HuH-7.5 (cell line): ENCODE measurements at regions not wholly inside any gene's neighbourhood (a gene's known extent, or its start where the extent isn't known, plus 50 kb on each side); places are given as distances from the start of the nearest gene placed in this dataset.
"Not testable (repeated sequence)": the region's sequence is repeated elsewhere in the genome, so short reads cannot be mapped to it uniquely, and the experiment has no call there.

Experiments used
- DNase-seq: peaks from one replicate; pipeline ENCODE4 v3.0.0; 2011; ENCODE audit warnings: low spot score

- DNase-seq: no peak
Measured at GRCh38 chr20:40893610-40894236, 134.9 kb upstream of the TOP1 start.

- no peak for DNase-seq
Measured at GRCh38 chr20:40894237-40894630, 134.4 kb upstream of the TOP1 start.

GRCh38 chr20:40895182-40895581 is 133.4 kb upstream of the TOP1 start:
- no peak for DNase-seq

GRCh38 chr20:40896814-40897700 is 131.6 kb upstream of the TOP1 start:
- DNase-seq: no peak

- DNase-seq: no peak
Measured at GRCh38 chr20:40899344-40899743, 129.3 kb upstream of the TOP1 start.

- DNase-seq: no peak
Measured at GRCh38 chr20:40900666-40901215, 127.9 kb upstream of the TOP1 start.

GRCh38 chr20:40902661-40903060 is 126.0 kb upstream of the TOP1 start:
- DNase-seq: no peak

- no peak for DNase-seq
Measured at GRCh38 chr20:40908309-40908708, 120.3 kb upstream of the TOP1 start.

- not testable (repeated sequence) for DNase-seq
Measured at GRCh38 chr20:40909489-40909888, 119.1 kb upstream of the TOP1 start.

GRCh38 chr20:40910436-40910835 is 118.2 kb upstream of the TOP1 start:
- DNase-seq: not testable (repeated sequence)

- DNase-seq: not testable (repeated sequence)
Measured at GRCh38 chr20:40911152-40911551, 117.5 kb upstream of the TOP1 start.

- no peak for DNase-seq
Measured at GRCh38 chr20:40913224-40914185, 115.1 kb upstream of the TOP1 start.

GRCh38 chr20:40915756-40916155 is 112.9 kb upstream of the TOP1 start:
- DNase-seq: no peak

GRCh38 chr20:40916276-40916675 is 112.3 kb upstream of the TOP1 start:
- no peak for DNase-seq

- no peak for DNase-seq
Measured at GRCh38 chr20:40920291-40920690, 108.3 kb upstream of the TOP1 start.

- no peak for DNase-seq
Measured at GRCh38 chr20:40922865-40923264, 105.8 kb upstream of the TOP1 start.

GRCh38 chr20:40925829-40926510 is 102.7 kb upstream of the TOP1 start:
- no peak for DNase-seq

GRCh38 chr20:40926928-40927327 is 101.7 kb upstream of the TOP1 start:
- DNase-seq: no peak

- DNase-seq: no peak
Measured at GRCh38 chr20:40930561-40930960, 98.1 kb upstream of the TOP1 start.

GRCh38 chr20:40931410-40932044 is 97.1 kb upstream of the TOP1 start:
- no peak for DNase-seq

GRCh38 chr20:40932436-40932835 is 96.2 kb upstream of the TOP1 start:
- DNase-seq: no peak
